ENCODE measurements at regions not wholly inside any gene's neighbourhood (a gene's known extent, or its start where the extent isn't known, plus 50 kb on each side); places are given as distances from the start of the nearest gene placed in this dataset.

- H3K4me1 ChIP-seq (ENCODE audit: insufficient read depth, low read length, poor library complexity, severe bottlenecking) = no peaks in the 10 kb centered on the region
- POLR2A ChIA-PET (ENCODE audit: low non-redundant PET) = no interaction called here
- no peaks in the 10 kb centered on the region for H3K9me3 ChIP-seq (ENCODE audit: low read depth, low read length, poor library complexity, severe bottlenecking)
- CTCF ChIA-PET = no interaction called here
- H3K27ac ChIP-seq (ENCODE audit: low read depth, low read length, poor library complexity, severe bottlenecking) = no peak overlapping the region
- DNase-seq (ENCODE audit: low spot score) = no peak
- H3K27me3 ChIP-seq (replicated peaks; ENCODE audit: insufficient read depth, low read depth, low read length, poor library complexity) = no peaks in the 10 kb centered on the region
- no peaks in the 10 kb centered on the region for H3K36me3 ChIP-seq (ENCODE audit: insufficient read depth, low read length, poor library complexity, severe bottlenecking)
- BruUV-seq (replicated peaks) = no TSS peak
- intact Hi-C loops (cut with micrococcal nuclease; ENCODE audit: unreplicated experiment) = no loop called here
- TF ChIP-seq EZH2 (IDR thresholded peaks at IDR 0.05; ENCODE audit: borderline replicate concordance, low read depth, low read length, poor library complexity, severe bottlenecking) = no peak
- no peak for TF ChIP-seq CTCF (conservative IDR thresholded peaks at IDR 0.05; ENCODE audit: low read depth, low read length)
- no peak overlapping the region for H3K4me3 ChIP-seq (ENCODE audit: low read depth, low read length, poor library complexity, severe bottlenecking)
Observed at GRCh38 chr17:83004791-83005380, 74.5 kb upstream of the METRNL start.

- Histone ChIP-seq H3K36me3 (ENCODE audit: insufficient read depth, low read length, poor library complexity, severe bottlenecking) (no peaks in the 10 kb centered on the region), H3K27me3 (replicated peaks; ENCODE audit: insufficient read depth, low read depth, low read length, poor library complexity) (no peaks in the 10 kb centered on the region), H3K9me3 (ENCODE audit: low read depth, low read length, poor library complexity, severe bottlenecking) (no peaks in the 10 kb centered on the region), H3K4me1 (ENCODE audit: insufficient read depth, low read length, poor library complexity, severe bottlenecking) (no peaks in the 10 kb centered on the region), H3K4me3 (ENCODE audit: low read depth, low read length, poor library complexity, severe bottlenecking) (no peak overlapping the region), H3K27ac (ENCODE audit: low read depth, low read length, poor library complexity, severe bottlenecking) (no peak overlapping the region)
- DNase-seq (ENCODE audit: low spot score) = no peak
- intact Hi-C loops (cut with micrococcal nuclease; ENCODE audit: unreplicated experiment) = no loop called here
- TF ChIP-seq EZH2 (IDR thresholded peaks at IDR 0.05; ENCODE audit: borderline replicate concordance, low read depth, low read length, poor library complexity, severe bottlenecking) (no peak), CTCF (conservative IDR thresholded peaks at IDR 0.05; ENCODE audit: low read depth, low read length) (no peak)
- no TSS peak for BruUV-seq (replicated peaks)
- ChIA-PET CTCF (no interaction called here), POLR2A (ENCODE audit: low non-redundant PET) (no interaction called here)
Observed at GRCh38 chr17:83005639-83006038, 73.8 kb upstream of the METRNL start.

GRCh38 chr17:83006515-83007455 lies 72.6 kb upstream of the METRNL start:
- Histone ChIP-seq H3K9me3 (ENCODE audit: low read depth, low read length, poor library complexity, severe bottlenecking) (no peaks in the 10 kb centered on the region), H3K4me3 (ENCODE audit: low read depth, low read length, poor library complexity, severe bottlenecking) (no peak overlapping the region), H3K4me1 (ENCODE audit: insufficient read depth, low read length, poor library complexity, severe bottlenecking) (no peaks in the 10 kb centered on the region), H3K36me3 (ENCODE audit: insufficient read depth, low read length, poor library complexity, severe bottlenecking) (no peaks in the 10 kb centered on the region), H3K27me3 (replicated peaks; ENCODE audit: insufficient read depth, low read depth, low read length, poor library complexity) (no peaks in the 10 kb centered on the region), H3K27ac (ENCODE audit: low read depth, low read length, poor library complexity, severe bottlenecking) (no peak overlapping the region)
- intact Hi-C loops (cut with micrococcal nuclease; ENCODE audit: unreplicated experiment) = no loop called here
- CTCF ChIA-PET = no interaction called here
- TF ChIP-seq EZH2 (IDR thresholded peaks at IDR 0.05; ENCODE audit: borderline replicate concordance, low read depth, low read length, poor library complexity, severe bottlenecking) = no peak
- no peak for TF ChIP-seq CTCF (conservative IDR thresholded peaks at IDR 0.05; ENCODE audit: low read depth, low read length)
- POLR2A ChIA-PET (ENCODE audit: low non-redundant PET) = no interaction called here
- DNase-seq (ENCODE audit: low spot score) = no peak
- BruUV-seq (replicated peaks) = no TSS peak

All from A673 (cell line).